ENCODE measurements at regions not wholly inside any gene's neighbourhood (a gene's known extent, or its start where the extent isn't known, plus 50 kb on each side); places are given as distances from the start of the nearest gene placed in this dataset.

DNA sequence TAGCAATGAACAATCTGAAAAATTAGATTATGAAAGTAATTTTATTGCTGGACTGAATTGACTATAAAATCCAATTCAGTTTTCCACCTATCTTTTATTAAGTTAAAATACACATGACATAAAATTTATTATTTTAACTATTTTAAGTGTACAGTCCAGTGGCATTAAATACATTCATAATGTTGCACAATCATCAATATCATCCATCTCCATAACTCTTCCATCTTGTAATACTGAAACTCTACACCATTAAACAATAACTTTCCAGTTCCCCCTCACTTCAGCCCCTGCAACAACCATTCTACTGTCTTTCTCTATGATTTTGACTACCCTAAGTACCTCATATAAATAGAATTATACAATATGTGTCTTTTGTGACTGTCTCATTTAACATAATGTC lies 200.6 kb upstream of the ITGA1 start:
- TF ChIP-seq, protein P1, sequence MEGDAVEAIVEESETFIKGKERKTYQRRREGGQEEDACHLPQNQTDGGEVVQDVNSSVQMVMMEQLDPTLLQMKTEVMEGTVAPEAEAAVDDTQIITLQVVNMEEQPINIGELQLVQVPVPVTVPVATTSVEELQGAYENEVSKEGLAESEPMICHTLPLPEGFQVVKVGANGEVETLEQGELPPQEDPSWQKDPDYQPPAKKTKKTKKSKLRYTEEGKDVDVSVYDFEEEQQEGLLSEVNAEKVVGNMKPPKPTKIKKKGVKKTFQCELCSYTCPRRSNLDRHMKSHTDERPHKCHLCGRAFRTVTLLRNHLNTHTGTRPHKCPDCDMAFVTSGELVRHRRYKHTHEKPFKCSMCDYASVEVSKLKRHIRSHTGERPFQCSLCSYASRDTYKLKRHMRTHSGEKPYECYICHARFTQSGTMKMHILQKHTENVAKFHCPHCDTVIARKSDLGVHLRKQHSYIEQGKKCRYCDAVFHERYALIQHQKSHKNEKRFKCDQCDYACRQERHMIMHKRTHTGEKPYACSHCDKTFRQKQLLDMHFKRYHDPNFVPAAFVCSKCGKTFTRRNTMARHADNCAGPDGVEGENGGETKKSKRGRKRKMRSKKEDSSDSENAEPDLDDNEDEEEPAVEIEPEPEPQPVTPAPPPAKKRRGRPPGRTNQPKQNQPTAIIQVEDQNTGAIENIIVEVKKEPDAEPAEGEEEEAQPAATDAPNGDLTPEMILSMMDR (IDR thresholded peaks at IDR 0.05), result no peak
- TF ChIP-seq POLR2A (IDR thresholded peaks at IDR 0.05), result no peak
